SJCRH30 (cell line): ENCODE measurements at regions not wholly inside any gene's neighbourhood (a gene's known extent, or its start where the extent isn't known, plus 50 kb on each side); places are given as distances from the start of the nearest gene placed in this dataset.
A peak's percentile ranks its signal among the peaks of the same experiment; 100 is the strongest.

Experiments
- DNase-seq, 2 experiments: peaks; one replicate each; pipeline ENCODE4 v3.0.0-alpha.2; 2015 to 2020
- H3K27ac ChIP-seq: fragments of 250-450 bp; sonication (Bioruptor Pico); 2 replicates; pipeline ENCODE4 v1.5.1; 2020; ENCODE audit warnings: mild to moderate bottlenecking, moderate library complexity
- H3K27me3 ChIP-seq: fragments of 250-450 bp; sonication (Bioruptor Pico); 2 replicates; pipeline ENCODE4 v1.5.1; 2020; ENCODE audit warnings: mild to moderate bottlenecking, moderate library complexity
- H3K36me3 ChIP-seq: fragments of 250-450 bp; sonication (Bioruptor Pico); 2 replicates; pipeline ENCODE4 v1.5.1; 2020; ENCODE audit warnings: mild to moderate bottlenecking, moderate library complexity
- H3K4me1 ChIP-seq: fragments of 250-450 bp; sonication (Bioruptor Pico); 2 replicates; pipeline ENCODE4 v1.5.1; 2020; ENCODE audit warnings: mild to moderate bottlenecking, moderate library complexity
- H3K4me3 ChIP-seq: fragments of 250-450 bp; sonication (Bioruptor Pico); 2 replicates; pipeline ENCODE4 v1.5.1; 2020; ENCODE audit warnings: mild to moderate bottlenecking, moderate library complexity
- H3K9me3 ChIP-seq: fragments of 250-450 bp; sonication (Bioruptor Pico); replicated peaks from 2 replicates; pipeline ENCODE4 v1.5.1; 2020; ENCODE audit warnings: mild to moderate bottlenecking, moderate library complexity

GRCh38 chr4:131381055-131381454 lies 1768.0 kb upstream of the PCDH10 start:
- H3K4me1 ChIP-seq = no peaks in the 10 kb centered on the region
- no peak overlapping the region for H3K27ac ChIP-seq
- DNase-seq = no peak
- no peaks in the 10 kb centered on the region for H3K27me3 ChIP-seq
- no peaks in the 10 kb centered on the region for H3K36me3 ChIP-seq
- no peak overlapping the region for H3K4me3 ChIP-seq
- no peaks in the 10 kb centered on the region for H3K9me3 ChIP-seq

- DNase-seq = no peak
- Histone ChIP-seq H3K36me3 (no peaks in the 10 kb centered on the region), H3K4me3 (no peak overlapping the region), H3K9me3 (no peaks in the 10 kb centered on the region), H3K4me1 (no peaks in the 10 kb centered on the region), H3K27me3 (no peaks in the 10 kb centered on the region), H3K27ac (no peak overlapping the region)
Observed at GRCh38 chr4:131382839-131383238, 1766.3 kb upstream of the PCDH10 start.

- H3K4me1 ChIP-seq = no peaks in the 10 kb centered on the region
- H3K4me3 ChIP-seq = no peak overlapping the region
- H3K36me3 ChIP-seq = no peaks in the 10 kb centered on the region
- H3K27me3 ChIP-seq = no peaks in the 10 kb centered on the region
- no peaks in the 10 kb centered on the region for H3K9me3 ChIP-seq
- DNase-seq = no peak
- H3K27ac ChIP-seq = no peak overlapping the region
Observed at GRCh38 chr4:131388277-131388676, 1760.8 kb upstream of the PCDH10 start.

GRCh38 chr4:131408102-131408501 lies 1741.0 kb upstream of the PCDH10 start:
- no peaks in the 10 kb centered on the region for H3K4me1 ChIP-seq

GRCh38 chr4:131411393-131411792 lies 1737.7 kb upstream of the PCDH10 start:
- no peaks in the 10 kb centered on the region for H3K4me1 ChIP-seq
- H3K27me3 ChIP-seq = no peaks in the 10 kb centered on the region
- H3K9me3 ChIP-seq = no peaks in the 10 kb centered on the region
- no peak overlapping the region for H3K27ac ChIP-seq
- H3K36me3 ChIP-seq = no peaks in the 10 kb centered on the region
- no peak for DNase-seq
- no peak overlapping the region for H3K4me3 ChIP-seq

More at GRCh38 chr4:131408102-131408501, 1741.0 kb upstream of the PCDH10 start:
- Histone ChIP-seq H3K9me3 (no peaks in the 10 kb centered on the region), H3K36me3 (no peaks in the 10 kb centered on the region), H3K4me3 (no peak overlapping the region), H3K27ac (no peak overlapping the region), H3K27me3 (no peaks in the 10 kb centered on the region)
- no peak for DNase-seq

- no peak for DNase-seq
- Histone ChIP-seq H3K9me3 (no peaks in the 10 kb centered on the region), H3K4me1 (no peaks in the 10 kb centered on the region), H3K27ac (no peak overlapping the region), H3K4me3 (no peak overlapping the region), H3K27me3 (no peaks in the 10 kb centered on the region), H3K36me3 (no peaks in the 10 kb centered on the region)
Observed at GRCh38 chr4:131419147-131419546, 1729.9 kb upstream of the PCDH10 start.

- DNase-seq = no peak
- Histone ChIP-seq H3K4me3 (no peak overlapping the region), H3K4me1 (no peaks in the 10 kb centered on the region), H3K36me3 (no peaks in the 10 kb centered on the region), H3K9me3 (no peaks in the 10 kb centered on the region), H3K27me3 (no peaks in the 10 kb centered on the region), H3K27ac (no peak overlapping the region)
Observed at GRCh38 chr4:131426023-131426758, 1722.9 kb upstream of the PCDH10 start.

- no peaks in the 10 kb centered on the region for H3K9me3 ChIP-seq
- no peak overlapping the region for H3K27ac ChIP-seq
- H3K36me3 ChIP-seq = no peaks in the 10 kb centered on the region
- H3K4me3 ChIP-seq = no peak overlapping the region
- DNase-seq = no peak
- H3K4me1 ChIP-seq = no peaks in the 10 kb centered on the region
- no peaks in the 10 kb centered on the region for H3K27me3 ChIP-seq
Observed at GRCh38 chr4:131427000-131427399, 1722.1 kb upstream of the PCDH10 start.

GRCh38 chr4:131430302-131430701 lies 1718.8 kb upstream of the PCDH10 start:
- no peak overlapping the region for H3K4me3 ChIP-seq
- H3K27me3 ChIP-seq = no peaks in the 10 kb centered on the region
- DNase-seq = peak in 1 of 2 experiments; percentile 9
- no peaks in the 10 kb centered on the region for H3K9me3 ChIP-seq
- H3K27ac ChIP-seq = no peak overlapping the region
- no peaks in the 10 kb centered on the region for H3K4me1 ChIP-seq
- no peaks in the 10 kb centered on the region for H3K36me3 ChIP-seq

- Histone ChIP-seq H3K4me1 (no peaks in the 10 kb centered on the region), H3K27me3 (no peaks in the 10 kb centered on the region), H3K9me3 (no peaks in the 10 kb centered on the region), H3K36me3 (no peaks in the 10 kb centered on the region), H3K4me3 (no peak overlapping the region), H3K27ac (no peak overlapping the region)
- DNase-seq = no peak
Observed at GRCh38 chr4:131441004-131441688, 1707.9 kb upstream of the PCDH10 start.

GRCh38 chr4:131447883-131448282 lies 1701.2 kb upstream of the PCDH10 start:
- Histone ChIP-seq H3K9me3 (no peaks in the 10 kb centered on the region), H3K4me1 (no peaks in the 10 kb centered on the region), H3K27me3 (no peaks in the 10 kb centered on the region), H3K27ac (no peak overlapping the region), H3K36me3 (no peaks in the 10 kb centered on the region), H3K4me3 (no peak overlapping the region)
- DNase-seq = no peak

- Histone ChIP-seq H3K27me3 (no peaks in the 10 kb centered on the region), H3K36me3 (no peaks in the 10 kb centered on the region), H3K4me3 (no peak overlapping the region), H3K4me1 (no peaks in the 10 kb centered on the region), H3K27ac (no peak overlapping the region), H3K9me3 (no peaks in the 10 kb centered on the region)
- no peak for DNase-seq
Observed at GRCh38 chr4:131450572-131451209, 1698.4 kb upstream of the PCDH10 start.

- Histone ChIP-seq H3K27me3 (no peaks in the 10 kb centered on the region), H3K4me3 (no peak overlapping the region), H3K36me3 (no peaks in the 10 kb centered on the region), H3K9me3 (no peaks in the 10 kb centered on the region), H3K27ac (no peak overlapping the region), H3K4me1 (no peaks in the 10 kb centered on the region)
- no peak for DNase-seq
Observed at GRCh38 chr4:131459430-131460101, 1689.5 kb upstream of the PCDH10 start.

- Histone ChIP-seq H3K36me3 (no peaks in the 10 kb centered on the region), H3K9me3 (no peaks in the 10 kb centered on the region), H3K27ac (no peak overlapping the region), H3K27me3 (no peaks in the 10 kb centered on the region), H3K4me1 (no peaks in the 10 kb centered on the region), H3K4me3 (no peak overlapping the region)
- DNase-seq = no peak
Observed at GRCh38 chr4:131470360-131470759, 1678.7 kb upstream of the PCDH10 start.

GRCh38 chr4:131488772-131489171 lies 1660.3 kb upstream of the PCDH10 start:
- Histone ChIP-seq H3K36me3 (no peaks in the 10 kb centered on the region), H3K4me3 (no peak overlapping the region), H3K4me1 (no peaks in the 10 kb centered on the region), H3K27ac (no peak overlapping the region), H3K9me3 (no peaks in the 10 kb centered on the region), H3K27me3 (no peaks in the 10 kb centered on the region)
- no peak for DNase-seq
